Activated T-cell treated with anti-CD3 and anti-CD28 coated beads, Interleukin-2, amount 50 U/mL, for 48 hours (primary cell): ENCODE measurements at regions not wholly inside any gene's neighbourhood (a gene's known extent, or its start where the extent isn't known, plus 50 kb on each side); places are given as distances from the start of the nearest gene placed in this dataset.
"Not testable (repeated sequence)": the region's sequence is repeated elsewhere in the genome, so short reads cannot be mapped to it uniquely, and the experiment has no call there.

Experiments
- DNase-seq, 2 experiments: peaks; one replicate each; pipeline ENCODE4 v3.0.0-alpha.2; 2020

DNA sequence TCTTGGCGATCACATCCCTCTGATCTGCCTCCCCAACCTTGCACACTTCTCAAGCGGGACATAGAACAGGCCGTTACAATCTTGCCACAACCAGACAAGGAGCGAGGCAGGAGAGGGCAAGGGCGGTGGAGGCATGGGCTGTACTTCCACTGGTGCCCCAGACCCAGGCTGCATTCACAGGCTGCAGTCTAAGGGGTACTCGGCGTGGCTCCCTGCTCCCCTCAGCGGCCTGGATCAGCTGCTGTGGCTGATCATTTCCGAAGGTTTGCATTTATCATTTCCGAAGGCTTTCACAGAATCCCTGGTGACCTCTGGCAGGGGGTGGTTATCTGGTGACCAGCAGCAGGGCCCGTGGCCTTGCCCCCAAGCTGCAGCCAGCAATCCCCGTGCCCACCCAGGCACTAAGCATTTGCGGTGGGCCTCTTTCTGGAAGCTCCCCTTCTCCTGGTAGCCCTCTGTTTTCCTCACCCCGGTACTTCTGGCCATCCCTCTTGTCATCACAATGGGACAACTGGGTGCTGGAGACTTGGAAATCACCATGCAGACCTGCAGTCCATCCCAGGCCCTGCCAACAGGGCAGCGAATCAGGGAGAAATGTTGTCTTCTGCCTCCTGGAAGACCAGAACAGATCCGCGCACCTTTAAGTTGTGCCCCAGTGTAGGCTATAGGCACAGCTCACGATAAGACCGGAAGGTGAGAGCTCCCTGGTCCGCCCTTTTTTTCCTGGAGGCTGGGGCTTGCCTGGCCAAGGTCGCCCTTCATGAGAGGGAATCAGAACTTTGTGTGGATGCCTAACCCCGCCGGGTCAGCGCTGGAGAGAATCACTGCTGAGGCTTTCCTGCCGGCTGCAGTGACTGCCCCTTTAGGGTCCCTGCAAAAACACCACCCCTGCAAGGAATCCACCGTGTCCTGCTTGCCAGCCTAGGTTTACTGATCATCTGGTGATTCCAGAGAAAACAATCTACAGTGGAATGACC is 1739.1 kb downstream of the TP53TG3F start:
- no peak for DNase-seq

DNA sequence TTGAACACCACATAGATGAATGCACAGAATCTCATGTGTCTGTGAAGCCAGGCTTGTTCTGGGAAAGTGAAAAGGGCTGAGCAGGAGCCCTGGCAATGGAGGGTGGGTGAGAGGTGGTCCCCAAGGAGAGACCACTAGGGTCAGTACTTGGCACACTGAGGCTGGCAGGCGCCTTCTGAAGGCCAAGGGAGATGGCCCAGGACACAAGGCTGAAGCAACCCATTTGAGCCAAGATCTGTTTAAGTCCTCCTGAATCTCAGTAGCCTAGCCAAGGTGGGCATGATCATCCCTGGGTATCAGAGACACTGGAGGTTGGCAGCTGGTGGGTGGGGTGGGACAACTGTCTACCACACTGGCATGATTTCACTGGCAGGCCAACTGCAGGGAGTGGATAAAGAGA is 1741.2 kb downstream of the TP53TG3F start:
- DNase-seq = no peak

DNA sequence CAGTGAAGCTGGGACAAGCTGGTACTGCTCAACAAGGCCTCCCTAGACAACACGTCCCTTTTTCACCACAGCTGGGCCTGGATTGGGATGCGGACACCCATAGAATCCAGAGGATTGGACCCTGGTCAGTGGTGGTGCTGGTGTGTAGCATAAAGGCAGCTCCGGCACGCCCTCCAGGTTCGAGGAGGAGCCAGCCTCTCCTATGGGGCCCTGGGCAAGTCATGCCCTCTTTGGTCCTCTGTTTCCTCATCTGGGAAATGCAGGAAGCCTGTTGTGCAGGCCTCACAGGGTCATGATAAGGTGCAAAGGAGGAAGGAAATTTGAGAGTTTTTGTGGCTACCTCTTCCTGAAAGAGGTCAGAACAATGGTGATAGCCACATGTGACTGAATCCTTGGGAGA is 1741.7 kb downstream of the TP53TG3F start:
- DNase-seq = no peak

DNA sequence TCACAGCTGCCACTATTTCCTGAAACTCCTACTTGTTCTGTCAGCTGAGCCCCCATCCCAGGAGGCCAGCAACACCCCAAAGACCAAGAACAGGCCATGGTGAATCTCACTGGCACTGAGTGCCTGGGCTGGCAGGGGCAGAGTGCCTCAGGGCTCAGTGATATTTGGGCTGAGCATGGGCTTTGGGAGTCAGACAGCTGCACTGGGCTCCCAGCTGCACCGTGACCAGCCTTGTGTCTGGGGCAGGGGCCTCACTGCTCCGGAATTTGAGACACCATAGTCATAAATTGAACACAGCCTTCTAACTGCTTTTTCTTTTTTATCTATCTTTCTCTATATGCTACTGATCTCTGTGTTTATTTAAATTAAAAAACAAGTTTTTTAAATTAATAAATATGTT is 1744.2 kb downstream of the TP53TG3F start:
- no peak for DNase-seq

DNA sequence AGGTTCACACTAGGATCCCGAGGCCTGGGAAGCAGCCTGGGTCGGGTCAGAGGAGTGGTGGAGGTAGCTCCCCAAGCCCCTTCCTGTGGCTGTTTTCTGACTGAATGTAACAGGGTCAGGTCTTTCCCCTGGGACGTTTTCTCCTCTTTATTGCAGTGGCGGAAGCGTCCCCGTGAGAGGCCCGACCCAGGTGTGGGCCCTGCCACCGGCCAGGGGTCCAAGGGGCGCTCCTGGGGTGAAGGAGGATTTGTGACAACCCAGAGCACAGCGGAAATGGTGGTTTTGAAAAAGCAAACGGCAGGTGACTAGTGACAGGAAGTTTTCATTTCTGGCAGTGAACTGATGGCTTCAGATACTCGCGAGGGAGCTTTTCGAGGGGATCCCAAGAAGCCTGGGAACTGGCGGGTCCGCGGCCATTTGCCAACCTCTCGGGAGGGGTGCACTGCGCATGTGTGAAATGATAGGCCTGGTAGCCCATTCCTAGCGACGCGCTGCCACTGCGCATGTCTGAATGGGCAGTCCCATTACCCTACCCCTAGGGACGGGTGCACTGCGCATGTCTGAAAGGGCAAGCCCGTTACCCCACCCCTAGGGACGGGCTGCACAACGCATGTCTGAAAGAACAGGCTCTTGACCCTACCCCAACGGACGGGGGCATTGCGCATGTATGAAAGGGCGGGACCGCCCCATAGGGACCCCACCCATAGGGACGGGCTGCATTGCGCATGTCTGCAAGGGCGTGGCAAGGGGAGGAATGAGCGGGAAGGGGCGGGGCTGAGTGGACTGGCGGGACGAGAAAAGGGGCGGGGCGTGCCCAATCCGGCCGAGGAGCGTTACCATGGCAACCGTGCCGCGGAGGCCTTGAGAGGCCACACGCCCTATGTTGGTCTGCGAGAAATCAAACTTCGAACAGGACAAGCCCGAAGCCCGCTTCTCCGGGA is 1747.9 kb downstream of the TP53TG3F start:
- no peak for DNase-seq

DNA sequence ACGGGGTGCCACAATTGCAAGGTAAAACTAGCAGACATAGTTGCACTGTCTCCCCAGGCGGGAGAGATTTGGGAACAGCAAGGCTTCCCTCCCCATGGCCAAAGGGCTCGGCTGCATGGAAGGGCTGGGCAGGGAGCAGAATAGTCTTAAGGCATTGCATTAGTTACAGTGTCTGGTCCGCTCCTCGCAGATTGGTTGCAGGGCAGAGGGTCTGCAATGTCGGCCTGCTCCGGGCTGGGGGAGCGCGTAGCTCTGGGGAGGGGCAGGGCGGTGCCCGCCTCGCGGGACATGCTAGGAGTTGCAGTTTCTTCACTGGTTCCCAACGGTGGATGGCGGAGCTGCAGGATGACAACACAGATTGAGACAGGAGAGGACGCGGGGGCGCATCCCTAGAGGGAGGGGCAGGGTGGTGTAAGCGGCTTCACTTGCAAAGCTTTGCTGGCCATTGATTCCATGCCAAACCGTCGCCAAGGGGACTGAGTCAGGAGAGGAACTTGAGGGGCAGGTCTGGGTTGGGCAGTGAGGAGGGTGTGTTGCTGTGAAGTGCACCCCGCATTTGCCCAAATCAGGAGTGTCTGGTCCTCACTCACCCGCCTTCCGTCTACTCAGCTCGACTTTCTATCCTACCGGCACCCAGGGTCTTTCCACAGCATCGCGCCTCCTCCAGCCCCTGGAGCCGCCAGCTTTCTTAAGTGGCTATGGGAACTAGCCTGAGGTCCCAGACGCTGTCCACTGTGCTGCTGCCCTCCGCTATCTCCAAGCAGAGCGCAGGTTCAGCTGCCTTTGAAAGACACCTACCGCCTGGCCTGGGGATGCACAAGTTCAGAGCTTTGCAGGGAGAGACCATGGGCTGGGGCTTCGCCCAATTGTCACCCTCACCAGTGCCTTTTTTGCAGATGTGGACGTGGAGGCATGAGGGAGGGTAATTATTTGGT is 1748.9 kb downstream of the TP53TG3F start:
- DNase-seq = no peak

DNA sequence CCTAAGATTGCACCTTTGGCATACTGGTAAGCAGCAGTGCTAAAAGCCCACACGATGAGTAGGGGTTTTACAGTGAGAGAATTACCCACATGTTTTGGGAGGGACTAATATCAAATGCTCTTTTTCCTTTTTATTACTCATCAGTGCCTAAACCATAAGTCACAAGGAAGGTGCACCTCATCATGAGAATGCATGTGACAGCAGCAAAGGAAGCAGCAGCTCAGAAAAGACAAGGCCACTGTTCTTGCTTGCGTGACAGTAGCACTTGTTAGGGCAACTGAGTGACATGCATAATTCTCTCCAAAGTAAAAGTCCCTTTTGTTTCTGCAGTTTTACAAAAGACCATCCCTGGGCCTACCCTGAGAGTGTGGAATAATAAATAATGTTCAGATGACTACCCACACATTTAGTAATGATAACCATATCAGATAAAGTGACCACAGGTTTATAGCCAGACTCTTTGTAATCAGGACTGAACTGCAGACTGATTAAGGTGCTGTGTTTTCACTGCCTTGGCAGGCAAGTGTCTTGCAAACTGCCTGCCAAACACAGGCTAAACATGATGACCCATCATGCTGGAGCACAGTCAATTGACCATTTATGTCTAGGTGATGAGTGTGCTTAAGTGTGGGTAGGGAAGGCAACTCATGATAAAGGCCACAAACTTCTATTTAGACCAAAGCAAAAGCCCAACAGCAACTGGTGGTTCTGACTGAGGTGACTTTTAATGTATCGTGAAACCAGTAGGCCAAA is 1751.4 kb downstream of the TP53TG3F start:
- DNase-seq = no peak

DNA sequence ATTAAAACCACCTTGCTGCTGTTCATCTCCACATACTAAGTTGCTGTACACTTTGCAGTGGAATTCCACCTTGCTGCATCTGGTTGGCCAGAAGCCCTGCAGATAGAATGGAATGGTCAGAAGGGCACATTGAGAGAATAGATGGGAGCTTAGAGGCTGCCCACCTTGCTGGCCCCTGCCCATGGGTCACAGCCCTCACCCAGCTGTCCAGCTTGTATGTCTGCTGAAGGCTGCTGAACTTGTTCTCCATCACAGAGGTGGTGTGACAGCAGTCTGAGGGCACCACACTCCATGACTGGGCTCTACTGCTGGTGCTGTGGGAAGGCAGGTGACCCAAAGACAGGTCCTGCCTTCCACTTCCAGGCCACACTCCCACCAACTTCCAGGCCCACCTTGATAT is 1755.4 kb downstream of the TP53TG3F start:
- no peak for DNase-seq

DNA sequence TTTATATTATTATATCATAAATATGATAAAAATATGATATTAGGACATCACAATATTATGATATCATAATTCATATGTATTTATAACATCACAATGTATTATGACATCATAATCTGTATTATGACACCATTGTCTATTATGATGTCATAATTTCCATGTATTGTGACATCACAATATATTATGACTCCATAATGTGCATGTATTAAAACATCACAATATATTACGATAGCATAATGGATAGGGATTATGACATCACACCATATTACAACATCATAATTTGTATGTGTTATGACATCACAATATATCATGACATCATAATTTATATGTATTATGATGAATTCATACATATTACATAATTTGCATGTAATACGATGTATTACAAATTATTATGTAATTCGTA is 1755.9 kb downstream of the TP53TG3F start:
- no peak for DNase-seq

DNA sequence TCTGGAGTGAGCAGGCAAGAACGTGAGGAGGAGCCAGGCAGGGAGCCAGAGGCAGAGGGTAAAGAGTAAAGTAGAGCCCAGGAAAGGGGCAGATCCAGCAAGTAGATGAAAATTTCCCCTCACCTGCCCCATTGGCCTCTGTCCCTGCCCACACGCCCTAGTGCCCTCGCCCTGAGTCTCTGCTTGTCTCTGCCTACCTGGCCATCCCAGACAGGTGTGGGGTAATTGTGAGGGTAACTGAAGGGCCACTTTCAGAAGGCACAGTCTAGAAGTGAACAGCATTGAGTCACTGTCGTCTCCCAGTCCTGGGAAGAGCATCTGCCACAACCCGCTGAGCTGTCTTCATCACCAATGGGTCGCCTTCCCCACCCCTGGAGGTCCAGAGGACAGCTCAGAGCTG is 1756.8 kb downstream of the TP53TG3F start:
- not testable (repeated sequence) for DNase-seq

DNA sequence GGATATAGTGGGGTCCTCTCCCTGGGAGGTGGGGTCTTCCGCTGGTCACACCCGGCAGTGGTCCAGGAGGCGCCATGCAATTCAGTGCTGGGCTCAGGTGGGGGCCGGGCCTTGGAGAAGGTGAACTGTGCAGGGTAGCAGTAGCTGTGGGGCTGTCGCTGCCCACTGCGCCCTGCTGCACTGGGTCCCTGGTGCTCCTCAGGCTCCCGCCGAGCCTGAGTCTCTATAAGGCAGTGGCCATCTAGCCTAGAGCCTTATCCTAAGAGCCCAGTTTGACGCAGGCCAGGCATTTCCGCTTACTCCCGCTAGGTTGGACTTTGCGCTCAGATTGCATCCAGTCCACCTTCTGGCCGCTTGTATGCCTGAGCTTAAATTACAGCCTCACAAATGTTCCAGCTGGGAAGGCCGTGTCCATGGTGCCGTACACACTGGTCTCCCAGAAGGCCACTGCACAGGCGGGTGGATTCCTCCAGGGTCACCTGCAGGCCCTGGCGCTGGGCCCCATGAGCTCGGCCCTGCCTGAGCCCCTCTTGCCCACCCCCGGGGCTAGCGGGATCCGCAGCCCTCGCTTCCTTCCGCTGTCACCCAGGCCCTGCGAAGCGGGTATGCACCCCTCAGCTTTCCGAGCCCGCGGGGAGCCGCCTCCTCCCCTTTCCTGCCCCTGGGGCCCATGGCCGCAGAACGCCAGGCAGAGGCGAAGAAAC is 1762.2 kb downstream of the TP53TG3F start:
- no peak for DNase-seq

DNA sequence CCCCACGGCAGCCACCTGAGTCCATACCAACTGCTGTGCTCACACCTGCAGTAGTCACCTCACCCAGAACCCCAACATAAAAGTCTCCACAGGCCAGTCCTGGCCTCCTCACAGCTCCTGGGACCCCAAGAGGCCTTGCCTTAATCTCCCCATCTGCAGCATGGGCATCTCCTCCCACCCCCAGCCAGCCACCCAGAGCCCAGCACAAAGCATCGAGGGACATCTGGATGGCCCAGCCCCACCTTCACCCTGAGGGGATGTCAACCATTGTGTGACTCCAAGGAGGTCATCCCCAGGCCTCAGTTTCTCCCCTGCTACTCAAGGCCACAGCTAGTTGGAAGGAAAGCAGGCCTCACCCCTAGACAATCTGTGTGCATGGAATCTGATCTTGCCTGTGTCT is 1775.3 kb downstream of the TP53TG3F start:
- DNase-seq = no peak

DNA sequence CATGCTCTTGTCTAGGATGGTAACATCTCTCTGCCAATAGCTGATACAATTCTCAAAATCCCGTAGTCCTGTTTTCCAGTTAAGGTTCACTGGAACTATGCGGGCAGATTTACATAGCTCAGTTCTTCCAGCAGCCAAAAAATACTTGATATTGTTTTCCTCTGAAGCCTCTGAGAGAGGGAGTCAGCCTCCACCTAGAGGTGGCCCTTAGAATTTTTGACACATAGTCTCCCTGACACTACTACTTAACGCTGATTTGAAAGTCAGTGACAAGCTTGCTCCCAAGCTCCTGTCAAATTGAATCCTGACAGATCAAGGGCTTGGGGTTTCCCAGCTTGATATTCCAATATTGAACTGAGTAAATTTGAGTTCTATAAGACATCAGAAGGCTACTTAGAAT is 1780.1 kb downstream of the TP53TG3F start:
- no peak for DNase-seq

DNA sequence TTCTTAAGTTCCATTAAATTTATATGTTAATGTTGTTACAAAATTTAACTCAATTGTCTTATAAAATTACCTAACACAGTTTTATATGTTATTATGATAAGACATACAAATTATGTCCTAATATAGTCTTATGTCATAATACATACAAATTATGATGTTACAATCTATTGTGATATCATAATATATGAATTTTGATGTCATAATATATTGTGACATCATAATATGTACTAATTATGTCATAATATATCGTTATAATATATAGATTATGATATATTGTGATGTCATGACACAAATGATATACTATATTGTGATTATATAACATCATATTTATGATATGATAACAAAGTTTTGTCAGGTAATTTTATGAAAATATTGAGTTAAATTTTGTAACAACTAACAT is 1789.6 kb downstream of the TP53TG3F start:
- no peak for DNase-seq

DNA sequence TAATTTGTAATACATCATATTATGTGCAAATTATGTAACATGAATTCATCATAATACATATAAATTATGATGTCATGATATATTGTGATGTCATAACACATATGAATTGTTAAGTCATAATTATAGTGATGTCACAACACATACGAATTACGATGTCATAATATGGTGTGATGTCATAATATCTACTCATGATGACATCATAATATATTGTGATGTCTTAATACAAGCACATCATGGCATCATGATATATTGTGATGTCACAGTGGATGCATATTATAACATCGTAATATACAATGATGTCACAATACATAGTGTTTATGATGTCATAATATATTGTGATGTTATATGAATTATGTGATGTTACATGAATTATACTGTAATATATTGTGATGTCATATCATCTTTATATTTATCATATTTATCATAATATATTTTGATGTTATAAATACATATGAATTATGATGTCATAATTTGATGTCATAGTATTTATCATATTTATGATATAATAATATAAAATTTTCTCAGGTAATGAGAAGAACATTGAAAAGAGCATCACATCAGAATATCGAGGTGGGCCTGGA is 1793.0 kb downstream of the TP53TG3F start:
- DNase-seq = no peak

DNA sequence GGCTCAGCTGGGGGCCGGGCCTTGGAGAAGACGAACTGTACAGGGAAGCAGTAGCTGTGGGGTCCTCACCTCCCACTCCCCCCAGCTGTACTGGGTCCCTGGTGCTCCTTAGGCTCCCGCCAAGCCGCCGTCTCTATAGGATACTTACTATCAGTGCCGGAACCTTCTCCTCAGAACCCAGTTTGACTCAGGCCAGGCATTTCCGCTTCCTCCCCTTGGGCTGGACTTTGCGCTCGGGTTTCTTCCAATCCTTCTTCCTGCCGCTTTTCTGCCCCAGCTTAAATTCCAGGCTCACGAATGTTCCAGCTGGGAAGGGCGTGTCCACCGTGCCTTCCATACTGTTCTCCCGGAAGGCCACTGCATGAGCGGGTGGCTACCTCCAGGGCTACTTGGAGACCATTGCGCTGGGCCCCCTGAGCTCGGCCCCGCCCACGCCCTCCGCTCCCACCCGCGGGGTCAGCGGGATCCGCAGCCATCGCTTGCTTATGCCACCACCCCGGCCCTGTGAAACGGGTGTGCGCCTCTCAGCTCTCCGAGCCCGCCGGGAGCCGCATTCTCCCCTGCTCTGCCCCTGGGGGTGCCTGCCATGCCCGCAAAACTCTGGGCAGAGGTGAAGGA is 1795.9 kb downstream of the TP53TG3F start:
- DNase-seq = no peak

DNA sequence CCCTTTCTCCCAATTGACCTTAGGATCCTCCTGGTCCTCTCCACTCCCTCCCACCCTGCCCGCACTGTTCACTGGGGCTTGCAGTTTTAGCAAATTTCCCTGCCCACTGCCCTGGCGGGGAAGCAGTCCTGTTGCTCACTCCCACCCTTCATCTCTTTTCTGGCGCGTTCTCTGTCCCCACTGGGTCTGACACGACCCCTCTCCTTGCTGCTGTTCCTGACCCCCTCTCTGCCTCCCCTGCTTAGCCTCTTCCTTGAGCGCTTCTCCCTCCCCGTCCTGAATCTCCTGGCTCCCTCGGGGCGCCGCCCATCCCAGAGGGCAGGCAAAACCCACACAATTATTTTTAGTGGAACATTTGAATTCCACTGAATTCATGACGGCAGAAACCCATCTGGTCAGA is 1796.4 kb downstream of the TP53TG3F start:
- DNase-seq = no peak

DNA sequence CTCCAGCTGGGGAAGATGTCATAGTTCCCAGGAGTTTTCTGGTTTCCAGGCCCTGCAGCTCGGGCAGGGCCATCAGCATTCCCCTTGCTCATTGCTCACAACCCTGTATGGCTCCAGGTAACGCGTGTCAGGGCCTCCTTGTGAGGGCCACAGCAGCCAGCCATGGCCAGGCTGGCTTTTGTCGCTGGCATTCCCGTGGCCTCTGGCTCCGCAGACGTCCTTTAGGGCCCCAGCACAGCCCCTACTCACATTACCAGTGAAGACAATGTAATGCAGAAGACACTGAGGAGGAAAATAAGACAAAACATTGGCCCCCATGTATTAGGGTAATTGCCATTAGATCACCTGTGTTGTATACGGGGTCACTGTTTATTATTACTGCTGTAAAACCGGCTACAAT is 1799.0 kb downstream of the TP53TG3F start:
- DNase-seq = no peak

DNA sequence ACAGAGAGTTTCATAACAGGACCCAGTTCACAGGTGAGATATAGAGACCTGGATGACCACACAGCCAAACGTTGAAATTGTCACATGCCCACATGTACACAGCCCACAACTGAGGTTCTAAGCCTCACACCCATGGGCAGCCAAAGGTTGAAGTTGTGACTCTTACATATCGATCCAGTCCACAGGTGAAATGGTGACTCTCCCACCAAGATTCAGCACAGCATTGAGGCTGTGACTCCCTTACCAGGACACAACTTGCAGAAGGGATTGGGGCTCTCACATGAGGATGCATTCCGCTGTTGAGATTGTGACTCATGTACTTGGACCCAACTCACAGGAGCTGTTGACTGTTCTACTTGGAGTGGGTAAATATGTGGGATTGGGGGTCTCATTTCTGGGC is 1836.4 kb downstream of the TP53TG3F start:
- DNase-seq = no peak

DNA sequence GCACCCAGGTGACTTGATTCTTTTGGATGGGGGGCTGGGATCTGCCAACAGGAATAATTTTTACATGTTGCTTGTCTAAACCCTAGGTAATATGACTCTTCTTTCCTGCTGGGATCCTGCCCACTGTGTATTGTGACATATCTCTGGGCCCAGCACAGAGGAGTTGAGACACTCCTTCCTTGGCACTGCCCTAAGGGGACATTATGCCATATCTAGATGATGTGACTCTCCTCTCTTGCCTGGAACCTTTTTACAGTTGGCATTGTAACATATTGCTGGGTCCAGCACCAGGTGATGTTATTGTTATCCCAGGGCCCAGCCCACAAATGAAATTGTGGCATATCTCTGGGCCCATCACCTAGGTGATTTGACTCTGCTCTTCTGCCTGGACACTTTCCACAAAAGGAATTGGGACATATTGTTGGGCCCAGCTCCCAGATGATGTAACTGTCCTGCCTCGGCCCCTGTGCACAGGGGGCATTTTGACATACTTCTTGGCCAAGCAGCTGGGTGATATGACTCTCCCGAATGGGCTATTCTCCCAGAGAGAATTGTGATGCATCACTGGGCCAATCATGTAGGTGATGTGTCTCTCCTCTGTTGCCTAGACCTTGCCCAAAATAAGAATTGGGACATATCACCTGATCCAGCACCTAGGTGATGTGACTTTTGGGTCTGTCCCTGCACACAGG is 1837.7 kb downstream of the TP53TG3F start:
- DNase-seq = no peak
